A673 (cell line): ENCODE measurements at regions not wholly inside any gene's neighbourhood (a gene's known extent, or its start where the extent isn't known, plus 50 kb on each side); places are given as distances from the start of the nearest gene placed in this dataset.

Experiments used
- BruUV-seq: library from RNA; stranded (reverse); fragments of 400-500 nt; replicated peaks from 2 replicates; lab custom pipeline; 2021; lab: Mats Ljungman, UMichigan
- CTCF ChIA-PET: fragments of 300-600 bp; sonication (Branson Sonifier 250); formaldehyde crosslinking; loops from one replicate; lab custom pipeline; 2022; ENCODE audit warnings: antibody characterized with exemption; lab: Charles Lee
- POLR2A ChIA-PET: fragments of 300-600 bp; sonication (Branson Sonifier 250); formaldehyde crosslinking; loops from one replicate; lab custom pipeline; 2022; ENCODE audit warnings: antibody characterized with exemption; ENCODE audit not compliant: low non-redundant PET; lab: Charles Lee
- DNase-seq: peaks from one replicate; pipeline ENCODE4 v3.0.0-alpha.2; 2015; ENCODE audit warnings: low spot score
- H3K27ac ChIP-seq: fragments of 200-600 bp; sonication (generic); 2 replicates; pipeline ENCODE4 v1.5.1; 2016; ENCODE audit warnings: mixed run types, low read depth, mild to moderate bottlenecking, mixed read lengths, antibody characterized with exemption, low read length; ENCODE audit not compliant: poor library complexity, severe bottlenecking
- H3K27me3 ChIP-seq: fragments of 200-600 bp; sonication (generic); replicated peaks from 2 replicates; pipeline ENCODE4 v1.6.1; 2017; ENCODE audit warnings: mixed run types, low read depth, mild to moderate bottlenecking, mixed read lengths, antibody characterized with exemption, low read length; ENCODE audit not compliant: insufficient read depth, poor library complexity
- H3K36me3 ChIP-seq: fragments of 200-600 bp; sonication (generic); 2 replicates; pipeline ENCODE4 v1.6.1; 2016; ENCODE audit warnings: mixed run types, mild to moderate bottlenecking, mixed read lengths, antibody characterized with exemption, low read length; ENCODE audit not compliant: insufficient read depth, poor library complexity, severe bottlenecking
- H3K4me1 ChIP-seq: fragments of 200-600 bp; sonication (generic); 2 replicates; pipeline ENCODE4 v1.6.1; 2017; ENCODE audit warnings: mixed run types, mild to moderate bottlenecking, mixed read lengths, antibody characterized with exemption, low read length; ENCODE audit not compliant: insufficient read depth, poor library complexity, severe bottlenecking
- H3K4me3 ChIP-seq: fragments of 200-600 bp; sonication (generic); 2 replicates; pipeline ENCODE4 v1.5.1; 2016; ENCODE audit warnings: low read depth, mixed run types, mild to moderate bottlenecking, mixed read lengths, low read length; ENCODE audit not compliant: poor library complexity, severe bottlenecking
- H3K9me3 ChIP-seq: fragments of 200-600 bp; sonication (generic); 2 replicates; pipeline ENCODE4 v1.6.1; 2016; ENCODE audit warnings: mixed run types, low read depth, mild to moderate bottlenecking, mixed read lengths, antibody characterized with exemption, low read length; ENCODE audit not compliant: poor library complexity, severe bottlenecking
- EZH2 ChIP-seq: fragments of 200-600 bp; sonication (generic); IDR thresholded peaks from 2 replicates; pipeline ENCODE4 v1.6.1; 2017; ENCODE audit warnings: borderline replicate concordance, low read depth, mild to moderate bottlenecking, mixed read lengths, antibody characterized with exemption, low read length; ENCODE audit not compliant: poor library complexity, severe bottlenecking
- intact Hi-C: fragments of 100-400 bp; cut with micrococcal nuclease; formaldehyde crosslinking; loops from one replicate; pipeline ENCODE4 v1.10.0; 2022; ENCODE audit not compliant: unreplicated experiment
- TF ChIP-seq, protein P1 (sequence below): fragments of 300-800, 200-600 bp; sonication (generic); conservative IDR thresholded peaks from 2 replicates; pipeline ENCODE4 v1.5.1; 2017; ENCODE audit warnings: low read depth, mild to moderate bottlenecking, antibody characterized with exemption, low read length, moderate library complexity, mixed read lengths

DNA sequence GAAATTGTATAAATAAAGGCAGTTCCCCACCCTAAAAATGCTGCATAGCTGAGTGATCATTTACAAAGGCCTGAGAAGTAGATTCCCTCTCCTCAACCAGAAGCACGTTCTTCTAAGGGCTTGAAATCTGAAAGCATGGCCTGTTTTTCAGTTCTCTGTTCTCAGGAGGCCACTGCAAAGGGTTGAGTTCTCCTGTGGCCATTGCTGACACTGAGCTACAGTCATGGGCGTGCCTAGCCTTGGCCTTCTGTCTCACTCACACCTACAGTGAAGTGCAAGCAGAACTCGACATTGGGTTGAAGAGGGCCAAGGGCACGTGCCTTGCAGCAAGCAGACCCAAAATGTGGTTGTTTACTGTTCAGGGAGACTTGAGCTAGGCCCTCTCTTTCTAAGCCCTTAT, 276.6 kb upstream of the VLDLR start:
- CTCF ChIA-PET = no interaction called here

DNA sequence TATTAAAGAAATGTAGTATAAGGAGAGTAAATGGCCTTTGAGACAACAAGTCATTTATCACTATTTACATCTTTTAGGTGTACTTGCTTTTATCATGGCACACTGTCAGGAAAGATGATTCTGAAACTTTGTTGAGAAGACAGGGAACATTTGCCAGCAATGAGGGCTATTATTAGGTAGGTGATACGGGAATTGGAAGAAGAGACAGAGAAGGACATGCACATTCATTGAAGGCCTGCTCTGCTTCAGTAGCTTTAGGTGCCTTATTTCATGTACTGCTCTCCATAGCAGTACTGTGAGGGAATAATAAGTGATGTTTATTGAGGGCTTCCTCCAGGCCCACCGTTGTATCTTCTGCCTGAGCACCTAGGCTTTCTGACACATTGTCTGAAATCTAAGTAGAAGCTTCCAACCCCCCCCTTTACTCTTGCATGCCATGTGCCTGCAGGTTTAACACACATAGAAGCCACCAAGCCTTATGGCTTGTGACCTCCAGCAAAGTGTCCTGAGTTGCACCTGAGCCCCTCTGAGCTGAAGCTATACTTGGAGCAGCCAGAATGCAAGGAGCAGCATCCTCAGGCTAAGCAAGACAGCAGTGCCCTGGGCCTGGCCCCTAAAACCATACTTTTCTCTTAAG, 275.2 kb upstream of the VLDLR start:
- intact Hi-C loops = no loop called here
- no peak for TF ChIP-seq EZH2
- TF ChIP-seq, protein P1, sequence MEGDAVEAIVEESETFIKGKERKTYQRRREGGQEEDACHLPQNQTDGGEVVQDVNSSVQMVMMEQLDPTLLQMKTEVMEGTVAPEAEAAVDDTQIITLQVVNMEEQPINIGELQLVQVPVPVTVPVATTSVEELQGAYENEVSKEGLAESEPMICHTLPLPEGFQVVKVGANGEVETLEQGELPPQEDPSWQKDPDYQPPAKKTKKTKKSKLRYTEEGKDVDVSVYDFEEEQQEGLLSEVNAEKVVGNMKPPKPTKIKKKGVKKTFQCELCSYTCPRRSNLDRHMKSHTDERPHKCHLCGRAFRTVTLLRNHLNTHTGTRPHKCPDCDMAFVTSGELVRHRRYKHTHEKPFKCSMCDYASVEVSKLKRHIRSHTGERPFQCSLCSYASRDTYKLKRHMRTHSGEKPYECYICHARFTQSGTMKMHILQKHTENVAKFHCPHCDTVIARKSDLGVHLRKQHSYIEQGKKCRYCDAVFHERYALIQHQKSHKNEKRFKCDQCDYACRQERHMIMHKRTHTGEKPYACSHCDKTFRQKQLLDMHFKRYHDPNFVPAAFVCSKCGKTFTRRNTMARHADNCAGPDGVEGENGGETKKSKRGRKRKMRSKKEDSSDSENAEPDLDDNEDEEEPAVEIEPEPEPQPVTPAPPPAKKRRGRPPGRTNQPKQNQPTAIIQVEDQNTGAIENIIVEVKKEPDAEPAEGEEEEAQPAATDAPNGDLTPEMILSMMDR = no peak
- Histone ChIP-seq H3K27me3 (no peaks in the 10 kb centered on the region), H3K4me3 (no peak overlapping the region), H3K27ac (no peak overlapping the region), H3K36me3 (no peaks in the 10 kb centered on the region), H3K4me1 (no peaks in the 10 kb centered on the region), H3K9me3 (no peaks in the 10 kb centered on the region)
- POLR2A ChIA-PET = interaction anchor here (0.7 kb wide), 1 partner anchor 51 kb away, joined by 6 read pairs; no protein-coding TSS in a partner anchor
- CTCF ChIA-PET = interaction anchor here (0.5 kb wide), 1 partner anchor 316 kb away, joined by 3 read pairs; no protein-coding TSS in a partner anchor
- no peak for DNase-seq
- BruUV-seq = no TSS peak

More for the DNA sequence above, 276.6 kb upstream of the VLDLR start:
- Histone ChIP-seq H3K27ac (no peak overlapping the region), H3K9me3 (no peaks in the 10 kb centered on the region), H3K4me3 (no peak overlapping the region), H3K27me3 (no peaks in the 10 kb centered on the region), H3K36me3 (no peaks in the 10 kb centered on the region), H3K4me1 (no peaks in the 10 kb centered on the region)
- intact Hi-C loops = no loop called here
- DNase-seq = no peak
- no TSS peak for BruUV-seq
- TF ChIP-seq, protein P1 = no peak
- TF ChIP-seq EZH2 = no peak
- POLR2A ChIA-PET = no interaction called here

GRCh38 chr9:2351324-2351723, 270.3 kb upstream of the VLDLR start:
- ChIA-PET POLR2A (no interaction called here), CTCF (no interaction called here)
- Histone ChIP-seq H3K27me3 (no peaks in the 10 kb centered on the region), H3K27ac (no peak overlapping the region), H3K9me3 (no peaks in the 10 kb centered on the region), H3K36me3 (no peaks in the 10 kb centered on the region), H3K4me1 (no peaks in the 10 kb centered on the region), H3K4me3 (no peak overlapping the region)
- no peak for DNase-seq
- intact Hi-C loops = no loop called here
- TF ChIP-seq EZH2 = no peak
- TF ChIP-seq, protein P1 = no peak
- no TSS peak for BruUV-seq
